ENCODE measurements at regions not wholly inside any gene's neighbourhood (a gene's known extent, or its start where the extent isn't known, plus 50 kb on each side); places are given as distances from the start of the nearest gene placed in this dataset.

DNA sequence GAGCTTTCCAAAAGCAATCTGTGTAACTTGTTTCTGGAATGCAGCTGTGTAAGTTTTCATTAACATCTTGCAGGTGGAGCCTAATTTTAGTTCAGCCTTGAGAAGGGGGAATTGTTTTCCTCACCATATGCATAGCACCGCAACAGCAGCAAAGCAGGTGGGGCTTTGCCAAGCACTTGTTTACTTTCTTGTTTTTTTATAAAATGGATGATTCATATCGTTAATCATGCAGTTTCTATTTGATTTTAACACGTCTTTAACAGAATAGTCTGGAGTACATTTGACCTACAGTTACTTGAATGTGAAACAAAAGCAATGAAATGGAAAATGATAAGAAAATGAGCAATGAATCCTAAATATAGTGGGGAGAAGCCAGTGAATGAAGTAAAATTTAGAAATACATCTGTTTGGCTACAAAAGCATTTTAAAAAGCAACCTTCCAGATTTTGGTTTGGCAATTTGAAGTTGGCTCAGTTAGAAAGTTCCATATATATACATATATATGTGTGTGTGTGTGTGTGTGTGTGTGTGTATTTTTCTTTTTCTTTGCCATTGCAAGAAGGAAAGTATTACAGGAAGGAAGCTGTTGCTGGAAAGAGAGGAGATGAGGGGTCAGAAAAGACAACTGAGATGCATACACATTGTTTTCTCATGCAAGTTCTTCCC, 119.0 kb upstream of the ADGRL2 start:
- no peak overlapping the region for H3K27ac Mint-ChIP-seq
- DNase-seq = no peak
- no peaks in the 10 kb centered on the region for H3K4me1 Mint-ChIP-seq
- no peaks in the 10 kb centered on the region for H3K36me3 Mint-ChIP-seq (ENCODE audit: low read depth)
- no peak overlapping the region for H3K4me3 Mint-ChIP-seq
- no peaks in the 10 kb centered on the region for H3K27me3 Mint-ChIP-seq
- H3K9me3 Mint-ChIP-seq = peaks cover 6% of the 10 kb centered on the region
- ChIA-PET POLR2A (no interaction called here), CTCF (no interaction called here)

DNA sequence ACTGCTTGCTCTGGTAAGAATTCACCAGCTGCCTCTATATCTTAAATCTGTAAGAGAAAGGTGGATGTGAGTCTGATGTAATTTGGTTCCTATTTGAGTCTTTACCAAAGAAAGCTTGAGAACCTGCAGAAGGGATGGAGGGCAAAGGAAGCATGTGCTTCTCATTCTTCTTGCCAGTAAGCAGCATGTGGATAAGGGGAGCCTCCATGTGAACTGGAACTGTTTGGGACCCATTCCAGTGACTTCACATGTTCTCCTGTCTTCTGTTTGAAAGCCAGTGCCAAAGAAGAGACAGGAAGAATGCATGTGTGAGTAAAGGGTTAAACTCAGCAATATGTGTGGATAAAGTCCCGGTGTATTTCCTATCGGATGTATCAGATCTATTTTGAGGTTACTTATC, 119.6 kb upstream of the ADGRL2 start:
- no peak for DNase-seq
- no peaks in the 10 kb centered on the region for H3K27me3 Mint-ChIP-seq
- ChIA-PET CTCF (no interaction called here), POLR2A (no interaction called here)
- peaks cover 3% of the 10 kb centered on the region for H3K9me3 Mint-ChIP-seq
- no peak overlapping the region for H3K4me3 Mint-ChIP-seq
- no peak overlapping the region for H3K27ac Mint-ChIP-seq
- H3K36me3 Mint-ChIP-seq (ENCODE audit: low read depth) = no peaks in the 10 kb centered on the region
- no peaks in the 10 kb centered on the region for H3K4me1 Mint-ChIP-seq

DNA sequence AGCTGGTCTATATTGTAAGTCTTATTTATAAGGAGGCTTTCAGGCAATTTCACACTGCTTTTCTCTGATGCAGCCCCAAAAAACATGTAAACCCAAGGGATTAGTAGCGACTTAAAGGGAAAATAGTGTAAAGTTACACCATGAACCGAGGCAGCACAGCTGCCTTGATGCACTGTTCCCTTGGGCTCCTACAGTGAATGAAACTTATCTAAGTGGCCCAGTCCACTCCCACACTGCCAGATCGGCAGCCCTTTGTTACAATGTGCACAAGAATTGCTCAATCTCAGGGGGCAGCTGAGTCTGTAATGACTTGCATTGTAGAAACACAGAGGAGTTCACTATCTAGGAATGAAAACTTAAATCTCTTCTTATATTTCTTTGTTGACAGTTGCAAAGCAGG, 120.8 kb upstream of the ADGRL2 start:
- H3K4me3 Mint-ChIP-seq = no peak overlapping the region
- POLR2A ChIA-PET = no interaction called here
- no peaks in the 10 kb centered on the region for H3K27me3 Mint-ChIP-seq
- no peak for DNase-seq
- H3K4me1 Mint-ChIP-seq = no peaks in the 10 kb centered on the region
- H3K27ac Mint-ChIP-seq = no peak overlapping the region
- CTCF ChIA-PET = no interaction called here
- H3K9me3 Mint-ChIP-seq = peaks cover 3% of the 10 kb centered on the region
- no peaks in the 10 kb centered on the region for H3K36me3 Mint-ChIP-seq (ENCODE audit: low read depth)

DNA sequence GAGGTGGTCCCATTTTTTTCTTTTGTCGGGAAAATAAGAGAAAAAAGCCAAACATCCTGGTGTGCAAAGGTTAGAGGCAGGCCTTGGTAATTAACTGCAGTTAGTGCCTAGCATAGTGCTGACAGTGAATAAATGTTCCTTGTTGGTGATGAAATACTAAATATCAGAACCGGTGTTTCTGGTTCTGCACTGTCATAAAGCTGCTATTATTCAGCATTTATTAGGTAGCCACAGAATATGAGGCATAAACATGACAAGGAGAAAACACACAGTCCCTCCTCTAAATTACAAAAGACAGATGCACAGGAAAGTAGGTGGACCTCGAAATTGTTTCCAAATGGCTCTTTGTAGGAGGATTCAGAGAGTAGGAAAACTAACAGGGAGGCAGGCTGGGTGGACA, 122.0 kb upstream of the ADGRL2 start:
- POLR2A ChIA-PET = no interaction called here
- H3K9me3 Mint-ChIP-seq = peaks cover 3% of the 10 kb centered on the region
- H3K36me3 Mint-ChIP-seq (ENCODE audit: low read depth) = no peaks in the 10 kb centered on the region
- no peaks in the 10 kb centered on the region for H3K27me3 Mint-ChIP-seq
- CTCF ChIA-PET = no interaction called here
- no peak overlapping the region for H3K27ac Mint-ChIP-seq
- H3K4me1 Mint-ChIP-seq = no peaks in the 10 kb centered on the region
- no peak overlapping the region for H3K4me3 Mint-ChIP-seq
- DNase-seq = no peak

DNA sequence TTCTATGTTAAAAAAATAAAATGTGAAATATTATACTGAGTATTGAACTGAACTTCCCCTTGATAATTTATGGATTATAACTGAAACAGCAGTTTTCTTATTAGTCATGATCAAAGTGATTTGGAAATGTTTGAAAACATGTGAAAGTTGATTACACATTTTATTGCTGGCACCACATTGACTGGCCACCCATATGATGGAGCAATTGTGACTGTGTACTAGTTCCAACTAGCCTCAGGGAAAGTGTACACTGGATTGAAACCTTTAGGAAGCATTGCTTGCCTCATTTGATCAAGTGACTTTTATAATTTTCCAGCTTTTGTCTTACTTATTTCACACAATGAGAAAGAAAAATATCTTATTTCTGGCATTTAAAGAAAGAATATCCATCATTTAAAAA, 128.0 kb upstream of the ADGRL2 start:
- no peak for DNase-seq
- no peaks in the 10 kb centered on the region for H3K36me3 Mint-ChIP-seq (ENCODE audit: low read depth)
- no peak overlapping the region for H3K27ac Mint-ChIP-seq
- H3K4me3 Mint-ChIP-seq = no peak overlapping the region
- ChIA-PET POLR2A (no interaction called here), CTCF (no interaction called here)
- no peaks in the 10 kb centered on the region for H3K4me1 Mint-ChIP-seq
- H3K9me3 Mint-ChIP-seq = peaks cover 5% of the 10 kb centered on the region
- H3K27me3 Mint-ChIP-seq = no peaks in the 10 kb centered on the region

DNA sequence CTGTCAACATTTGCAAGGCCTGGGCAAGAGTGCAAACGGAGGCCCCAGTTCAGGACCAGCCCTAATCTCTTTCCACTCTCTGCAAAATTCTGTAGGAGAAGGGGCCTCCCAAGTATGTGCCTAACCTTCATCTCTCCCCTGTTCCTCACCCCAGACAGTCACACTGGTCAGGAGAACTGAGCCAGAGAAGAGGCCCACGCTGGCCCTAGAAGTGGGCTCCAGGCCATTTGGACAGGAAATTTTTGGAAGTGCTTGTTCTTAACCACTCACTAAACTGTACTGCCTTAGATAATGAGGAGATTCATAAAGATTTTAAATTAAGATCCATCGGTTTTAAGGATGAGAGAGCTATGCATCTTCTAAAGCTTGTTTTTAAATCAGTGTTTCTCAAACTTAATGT, 129.7 kb upstream of the ADGRL2 start:
- no peaks in the 10 kb centered on the region for H3K27me3 Mint-ChIP-seq
- H3K4me3 Mint-ChIP-seq = no peak overlapping the region
- no peaks in the 10 kb centered on the region for H3K36me3 Mint-ChIP-seq (ENCODE audit: low read depth)
- no peak overlapping the region for H3K27ac Mint-ChIP-seq
- CTCF ChIA-PET = no interaction called here
- peaks cover 1% of the 10 kb centered on the region for H3K9me3 Mint-ChIP-seq
- POLR2A ChIA-PET = no interaction called here
- H3K4me1 Mint-ChIP-seq = no peaks in the 10 kb centered on the region
- DNase-seq = no peak

DNA sequence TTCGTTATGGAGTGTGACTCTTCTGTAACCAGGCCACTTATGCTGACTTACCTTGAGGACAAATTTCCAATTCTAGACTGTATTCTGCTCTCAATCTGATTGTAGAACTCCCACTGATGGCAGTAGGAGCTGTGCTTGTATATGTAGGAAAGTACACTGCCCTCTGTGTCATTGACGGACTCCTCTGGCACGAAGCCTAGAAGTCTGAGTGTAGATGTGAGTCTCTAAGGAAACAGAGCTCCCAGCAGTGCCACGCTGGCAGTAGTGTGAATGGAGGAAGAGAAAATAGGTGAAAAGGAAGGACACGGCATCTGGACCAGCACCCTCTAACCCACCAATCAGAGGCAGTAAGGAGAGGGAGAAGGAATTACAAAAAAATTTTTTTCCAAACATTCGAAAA, 130.4 kb upstream of the ADGRL2 start:
- CTCF ChIA-PET = no interaction called here

DNA sequence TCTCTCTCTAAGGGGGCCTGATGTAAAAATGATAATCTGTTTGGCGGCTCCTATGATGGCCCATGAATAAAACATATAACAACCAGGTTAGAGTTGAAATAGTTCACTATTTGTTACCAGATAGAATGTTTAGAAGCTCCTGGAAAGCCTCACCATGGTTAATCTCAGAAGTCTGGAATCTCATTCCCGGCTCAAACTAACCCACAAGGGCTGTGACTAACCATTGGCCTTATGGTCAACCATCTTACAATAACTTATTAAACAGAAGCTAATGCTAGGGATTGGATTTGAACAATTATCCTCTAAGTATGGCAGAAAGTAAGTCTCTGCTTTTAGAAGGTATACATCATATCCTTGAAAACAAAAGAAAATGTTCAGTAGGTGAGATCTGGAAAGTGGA, 134.1 kb upstream of the ADGRL2 start:
- H3K27me3 Mint-ChIP-seq = no peaks in the 10 kb centered on the region
- CTCF ChIA-PET = no interaction called here
- H3K4me3 Mint-ChIP-seq = no peak overlapping the region
- POLR2A ChIA-PET = no interaction called here
- H3K4me1 Mint-ChIP-seq = no peaks in the 10 kb centered on the region
- H3K27ac Mint-ChIP-seq = no peak overlapping the region
- DNase-seq = no peak
- no peaks in the 10 kb centered on the region for H3K36me3 Mint-ChIP-seq (ENCODE audit: low read depth)
- H3K9me3 Mint-ChIP-seq = peaks cover 1% of the 10 kb centered on the region

More for the DNA sequence above, 130.4 kb upstream of the ADGRL2 start:
- Mint-ChIP-seq H3K36me3 (ENCODE audit: low read depth) (no peaks in the 10 kb centered on the region), H3K4me3 (no peak overlapping the region), H3K27me3 (no peaks in the 10 kb centered on the region), H3K27ac (no peak overlapping the region), H3K9me3 (peaks cover 1% of the 10 kb centered on the region), H3K4me1 (no peaks in the 10 kb centered on the region)
- no peak for DNase-seq
- POLR2A ChIA-PET = no interaction called here

DNA sequence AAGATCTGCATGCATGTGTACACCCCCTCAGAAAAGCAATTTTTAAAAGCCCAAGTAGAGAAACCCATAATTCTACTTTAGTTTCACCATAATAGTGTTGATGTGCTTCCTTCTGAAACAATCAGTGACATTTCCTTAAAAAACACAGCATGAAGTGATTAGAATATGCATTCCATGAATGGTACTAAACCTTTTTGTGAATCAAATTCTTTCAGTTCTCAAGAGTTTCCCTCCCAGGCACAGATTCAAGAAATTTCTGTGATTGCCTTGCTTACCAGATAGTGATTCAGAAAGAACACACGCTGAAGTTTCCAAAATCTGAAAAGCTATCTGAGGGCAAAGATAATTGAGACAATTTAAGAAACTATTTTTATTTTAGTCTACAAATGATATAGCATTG, 136.4 kb upstream of the ADGRL2 start:
- Mint-ChIP-seq H3K27ac (no peak overlapping the region), H3K9me3 (no peaks in the 10 kb centered on the region), H3K4me3 (no peak overlapping the region), H3K27me3 (no peaks in the 10 kb centered on the region), H3K36me3 (ENCODE audit: low read depth) (no peaks in the 10 kb centered on the region), H3K4me1 (no peaks in the 10 kb centered on the region)
- POLR2A ChIA-PET = no interaction called here
- DNase-seq = no peak
- CTCF ChIA-PET = no interaction called here

DNA sequence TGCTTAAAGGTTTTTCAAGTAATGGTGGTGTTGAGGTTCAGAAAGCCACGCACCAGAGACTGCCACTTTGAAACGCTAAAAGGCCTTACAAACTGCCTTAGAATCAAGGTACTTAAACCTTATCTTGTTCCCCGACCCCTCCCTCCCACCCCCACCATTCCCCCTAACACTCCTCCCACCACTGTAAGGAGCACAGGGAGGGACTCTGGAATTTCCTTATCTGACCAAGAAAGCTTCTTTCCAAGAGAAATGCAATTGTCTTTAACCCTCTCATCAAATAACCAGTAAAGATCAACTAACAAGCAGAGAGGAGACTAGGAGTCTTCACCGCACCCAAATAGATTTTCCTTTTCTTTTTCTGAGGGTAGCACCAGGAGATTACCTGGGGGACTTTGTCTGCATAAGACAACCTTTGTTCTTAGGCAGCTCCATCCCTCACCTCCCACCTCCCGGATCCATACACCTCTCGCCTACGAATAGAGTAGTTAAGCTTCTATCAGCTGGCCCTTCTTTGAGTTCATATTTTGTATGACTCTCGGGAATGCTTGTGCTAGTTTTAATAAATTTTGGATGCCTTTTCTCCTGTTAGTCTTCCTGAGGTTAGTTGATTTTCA, 137.7 kb upstream of the ADGRL2 start:
- Mint-ChIP-seq H3K36me3 (ENCODE audit: low read depth) (no peaks in the 10 kb centered on the region), H3K4me3 (no peak overlapping the region), H3K27ac (no peak overlapping the region), H3K27me3 (no peaks in the 10 kb centered on the region), H3K4me1 (no peaks in the 10 kb centered on the region), H3K9me3 (no peaks in the 10 kb centered on the region)
- ChIA-PET POLR2A (no interaction called here), CTCF (no interaction called here)
- DNase-seq = no peak

DNA sequence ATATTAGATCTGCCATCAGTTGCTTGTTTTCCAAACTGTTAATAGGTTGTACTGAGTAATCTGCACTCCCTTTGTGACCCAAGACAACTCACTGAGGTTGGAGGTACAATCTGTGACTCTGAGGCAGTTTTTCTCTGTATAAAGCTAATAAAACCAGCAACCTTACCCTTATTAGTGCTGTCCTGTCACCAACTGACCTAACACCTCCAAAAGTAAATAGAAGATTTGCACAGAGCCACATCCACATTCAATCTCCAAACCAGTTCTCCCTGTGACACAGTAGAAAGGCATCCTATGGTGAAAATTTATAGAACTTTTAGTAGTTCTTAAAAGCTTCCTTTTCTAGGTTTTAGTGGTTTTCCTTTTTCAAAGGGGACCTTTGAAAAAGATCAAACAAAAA, 140.4 kb upstream of the ADGRL2 start:
- Mint-ChIP-seq H3K4me1 (no peaks in the 10 kb centered on the region), H3K36me3 (ENCODE audit: low read depth) (no peaks in the 10 kb centered on the region), H3K27ac (no peak overlapping the region), H3K9me3 (no peaks in the 10 kb centered on the region), H3K27me3 (no peaks in the 10 kb centered on the region), H3K4me3 (no peak overlapping the region)
- DNase-seq = no peak
- CTCF ChIA-PET = no interaction called here
- POLR2A ChIA-PET = no interaction called here

DNA sequence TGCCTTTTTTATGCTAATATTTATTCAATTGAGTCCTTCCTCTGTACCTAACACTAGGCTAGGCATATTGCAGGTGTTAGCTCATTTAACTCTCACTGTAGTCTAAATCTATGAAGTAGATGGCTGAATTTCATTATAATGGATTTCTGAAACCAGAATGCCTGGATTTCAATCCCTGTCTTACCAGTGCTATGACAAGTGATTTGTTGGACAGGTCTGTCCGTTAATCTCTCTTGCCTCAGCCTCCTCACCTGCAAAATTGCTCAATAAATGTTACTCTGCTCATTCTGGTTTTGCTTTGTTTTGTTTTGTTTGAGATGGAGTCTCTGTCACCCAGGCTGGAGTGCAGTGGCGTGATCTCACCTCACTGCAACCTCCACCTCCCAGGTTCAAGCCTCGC, 146.1 kb upstream of the ADGRL2 start:
- Mint-ChIP-seq H3K9me3 (no peaks in the 10 kb centered on the region), H3K27ac (no peak overlapping the region), H3K4me1 (no peaks in the 10 kb centered on the region), H3K27me3 (no peaks in the 10 kb centered on the region), H3K36me3 (ENCODE audit: low read depth) (no peaks in the 10 kb centered on the region), H3K4me3 (no peak overlapping the region)
- CTCF ChIA-PET = no interaction called here
- POLR2A ChIA-PET = no interaction called here
- no peak for DNase-seq

DNA sequence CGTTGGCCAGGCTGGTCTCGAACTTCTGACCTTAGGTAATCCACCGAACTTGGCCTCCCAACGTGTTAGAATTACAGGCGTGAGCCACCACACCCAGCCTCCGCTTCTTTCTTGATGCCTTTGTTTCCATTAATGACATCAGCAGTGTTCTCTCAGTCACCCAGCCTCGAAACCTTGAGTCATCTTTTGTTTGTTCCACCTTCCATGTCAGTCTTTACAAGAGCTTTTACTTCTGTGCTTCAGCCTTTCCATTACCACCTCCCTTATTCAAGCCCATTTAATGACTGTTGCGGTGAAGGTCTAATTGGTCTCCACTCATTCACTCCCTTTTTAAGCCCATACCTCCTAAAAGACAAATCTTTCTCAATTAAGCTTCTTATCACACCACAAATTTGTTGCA, 146.6 kb upstream of the ADGRL2 start:
- ChIA-PET CTCF (no interaction called here), POLR2A (no interaction called here)
- no peaks in the 10 kb centered on the region for H3K9me3 Mint-ChIP-seq
- H3K27ac Mint-ChIP-seq = no peak overlapping the region
- no peaks in the 10 kb centered on the region for H3K4me1 Mint-ChIP-seq
- H3K27me3 Mint-ChIP-seq = no peaks in the 10 kb centered on the region
- no peak for DNase-seq
- H3K4me3 Mint-ChIP-seq = no peak overlapping the region
- no peaks in the 10 kb centered on the region for H3K36me3 Mint-ChIP-seq (ENCODE audit: low read depth)

DNA sequence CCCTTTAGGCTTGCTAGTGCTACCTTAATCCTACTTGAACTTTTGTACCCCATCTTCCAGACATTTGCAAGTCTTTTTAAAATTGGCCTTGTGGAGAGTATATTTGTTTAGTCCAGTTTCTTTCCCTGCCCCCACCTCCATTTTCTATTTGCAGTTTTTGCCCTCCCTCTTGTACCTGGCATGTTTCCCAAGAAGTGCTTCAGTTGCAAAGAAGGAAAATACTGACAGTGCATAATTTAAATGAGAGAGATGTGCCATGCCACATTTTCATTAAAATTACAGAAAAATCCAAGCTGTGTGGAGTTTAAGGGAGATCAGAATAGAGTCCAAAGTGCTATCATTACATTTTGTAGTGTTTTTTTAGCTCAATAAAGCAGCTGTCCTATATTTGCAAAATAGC, 150.0 kb upstream of the ADGRL2 start:
- POLR2A ChIA-PET = no interaction called here

More for the DNA sequence above, 150.0 kb upstream of the ADGRL2 start:
- Mint-ChIP-seq H3K4me3 (no peak overlapping the region), H3K27ac (no peak overlapping the region), H3K4me1 (no peaks in the 10 kb centered on the region), H3K9me3 (no peaks in the 10 kb centered on the region), H3K36me3 (ENCODE audit: low read depth) (no peaks in the 10 kb centered on the region), H3K27me3 (no peaks in the 10 kb centered on the region)
- CTCF ChIA-PET = no interaction called here
- DNase-seq = no peak
